ENCODE measurements at regions not wholly inside any gene's neighbourhood (a gene's known extent, or its start where the extent isn't known, plus 50 kb on each side); places are given as distances from the start of the nearest gene placed in this dataset.

DNA sequence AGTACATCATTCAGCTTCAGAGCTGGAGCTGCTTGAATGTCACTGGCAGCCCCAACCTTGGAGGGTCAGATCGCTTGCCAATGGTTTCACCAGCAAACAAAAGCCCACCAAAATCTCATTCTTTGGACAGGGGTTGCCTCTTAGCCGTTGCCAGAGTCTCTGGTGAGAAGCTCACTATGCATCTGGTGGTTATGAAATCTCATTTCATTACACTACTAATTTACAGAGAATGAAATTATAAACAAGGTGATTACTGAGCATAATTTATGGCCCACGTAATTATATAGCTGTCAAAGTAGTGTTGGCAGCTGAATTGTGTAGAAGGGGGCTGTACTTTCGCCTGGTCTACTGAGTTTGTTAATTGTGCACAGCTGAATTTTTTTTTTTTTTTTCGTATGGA lies 688.9 kb upstream of the KIF2B start:
- 40% methylated on average over 5 of the region's 5 CpGs for WGBS (ENCODE audit: insufficient coverage, low coverage, low lambda C conversion rate, missing lambda C conversion rate)
- H3K27ac ChIP-seq, result no peak overlapping the region
- H3K36me3 ChIP-seq, result no peaks in the 10 kb centered on the region
- no peak overlapping the region for H3K4me3 ChIP-seq
- intact Hi-C loops (cut with DNase I), result no loop called here
- no peak for TF ChIP-seq POLR2A (IDR thresholded peaks at IDR 0.05)
- TF ChIP-seq, protein P1, sequence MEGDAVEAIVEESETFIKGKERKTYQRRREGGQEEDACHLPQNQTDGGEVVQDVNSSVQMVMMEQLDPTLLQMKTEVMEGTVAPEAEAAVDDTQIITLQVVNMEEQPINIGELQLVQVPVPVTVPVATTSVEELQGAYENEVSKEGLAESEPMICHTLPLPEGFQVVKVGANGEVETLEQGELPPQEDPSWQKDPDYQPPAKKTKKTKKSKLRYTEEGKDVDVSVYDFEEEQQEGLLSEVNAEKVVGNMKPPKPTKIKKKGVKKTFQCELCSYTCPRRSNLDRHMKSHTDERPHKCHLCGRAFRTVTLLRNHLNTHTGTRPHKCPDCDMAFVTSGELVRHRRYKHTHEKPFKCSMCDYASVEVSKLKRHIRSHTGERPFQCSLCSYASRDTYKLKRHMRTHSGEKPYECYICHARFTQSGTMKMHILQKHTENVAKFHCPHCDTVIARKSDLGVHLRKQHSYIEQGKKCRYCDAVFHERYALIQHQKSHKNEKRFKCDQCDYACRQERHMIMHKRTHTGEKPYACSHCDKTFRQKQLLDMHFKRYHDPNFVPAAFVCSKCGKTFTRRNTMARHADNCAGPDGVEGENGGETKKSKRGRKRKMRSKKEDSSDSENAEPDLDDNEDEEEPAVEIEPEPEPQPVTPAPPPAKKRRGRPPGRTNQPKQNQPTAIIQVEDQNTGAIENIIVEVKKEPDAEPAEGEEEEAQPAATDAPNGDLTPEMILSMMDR (IDR thresholded peaks at IDR 0.05), result no peak
- no peak for DNase-seq
- H3K4me1 ChIP-seq, result no peaks in the 10 kb centered on the region
- no peak for ATAC-seq
- no peaks in the 10 kb centered on the region for H3K9me3 ChIP-seq
- peaks cover 0 to 14% of the 10 kb centered on the region in 2 donors for H3K27me3 ChIP-seq

DNA sequence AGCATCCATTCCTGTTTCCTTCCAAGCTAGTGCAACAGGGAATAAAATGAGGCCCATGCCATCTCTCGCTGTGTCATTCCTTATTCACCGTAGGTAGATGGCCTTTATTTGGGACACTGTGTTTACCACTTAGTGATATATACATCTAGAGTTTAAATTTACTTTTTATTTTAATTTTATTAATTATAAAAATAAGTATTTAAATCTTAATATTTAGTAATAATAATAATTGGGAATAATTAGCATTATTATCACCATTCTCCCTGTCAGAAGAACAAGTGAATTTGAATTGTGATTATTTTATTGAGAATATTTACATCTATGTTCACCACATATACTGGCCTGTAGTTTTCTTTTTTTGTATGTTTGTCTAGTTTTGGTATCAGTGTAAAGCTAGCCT lies 692.9 kb upstream of the KIF2B start:
- 74% methylated on average over 2 of the region's 2 CpGs for WGBS (ENCODE audit: insufficient coverage, low coverage, low lambda C conversion rate, missing lambda C conversion rate)
- ATAC-seq (no peak), DNase-seq (no peak)
- H3K27me3 ChIP-seq, result peaks cover 0 to 11% of the 10 kb centered on the region in 2 donors
- no peaks in the 10 kb centered on the region for H3K9me3 ChIP-seq
- intact Hi-C loops (cut with DNase I), result no loop called here
- H3K27ac ChIP-seq, result no peak overlapping the region
- no peak for TF ChIP-seq POLR2A (IDR thresholded peaks at IDR 0.05)
- H3K36me3 ChIP-seq, result no peaks in the 10 kb centered on the region
- H3K4me3 ChIP-seq, result no peak overlapping the region
- H3K4me1 ChIP-seq, result no peaks in the 10 kb centered on the region

DNA sequence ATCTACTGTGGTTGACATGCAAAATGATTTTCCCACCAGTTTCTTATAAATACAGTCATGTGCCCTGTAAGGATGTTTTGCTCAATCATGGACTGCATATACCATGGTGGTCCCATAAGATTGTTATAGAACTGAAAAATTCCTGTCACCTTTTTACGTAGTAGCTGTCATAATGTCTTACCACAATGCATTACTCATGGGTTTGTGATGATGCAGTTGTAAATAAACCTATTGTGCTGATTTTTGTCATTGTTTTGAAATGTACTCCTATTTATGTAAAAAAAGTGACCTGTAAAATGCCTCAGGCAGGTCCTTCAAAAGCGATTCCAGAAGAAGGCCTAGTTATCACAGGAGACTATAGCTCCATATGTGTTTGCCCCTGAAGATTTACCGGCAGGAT lies 695.4 kb upstream of the KIF2B start:
- H3K4me3 ChIP-seq, result no peak overlapping the region
- H3K9me3 ChIP-seq, result no peaks in the 10 kb centered on the region
- peaks cover 0 to 9% of the 10 kb centered on the region in 2 donors for H3K27me3 ChIP-seq
- no peak overlapping the region for H3K27ac ChIP-seq
- TF ChIP-seq, protein P1 (IDR thresholded peaks at IDR 0.05), result no peak
- TF ChIP-seq POLR2A (IDR thresholded peaks at IDR 0.05), result no peak
- ATAC-seq (no peak), DNase-seq (no peak)
- intact Hi-C loops (cut with DNase I), result no loop called here
- no peaks in the 10 kb centered on the region for H3K4me1 ChIP-seq
- WGBS (ENCODE audit: insufficient coverage, low coverage, low lambda C conversion rate, missing lambda C conversion rate), result 49% methylated on average over 3 of the region's 3 CpGs
- no peaks in the 10 kb centered on the region for H3K36me3 ChIP-seq

DNA sequence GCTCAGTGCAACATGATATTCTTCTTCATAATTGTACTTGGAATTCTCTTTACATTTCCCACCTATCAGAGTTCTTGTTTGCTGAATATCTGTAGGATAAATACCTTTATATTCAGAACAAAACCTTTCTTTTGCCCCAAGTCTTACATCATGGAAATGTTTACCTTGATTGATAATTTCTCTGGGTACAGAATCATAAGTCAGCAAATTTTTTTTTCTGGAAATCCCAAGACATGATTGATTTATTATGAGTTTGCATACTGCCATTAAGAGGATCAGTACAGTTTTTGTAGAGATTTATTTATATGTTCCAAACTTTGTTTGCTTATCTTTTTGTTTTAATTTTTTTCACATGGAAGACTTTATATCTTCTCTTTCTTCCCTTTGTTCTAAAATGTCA lies 699.8 kb upstream of the KIF2B start:
- intact Hi-C loops (cut with DNase I), result no loop called here
- Histone ChIP-seq H3K4me1 (no peaks in the 10 kb centered on the region), H3K4me3 (no peak overlapping the region), H3K36me3 (no peaks in the 10 kb centered on the region), H3K27ac (no peak overlapping the region), H3K27me3 (peaks cover 0 to 5% of the 10 kb centered on the region in 2 donors), H3K9me3 (no peaks in the 10 kb centered on the region)
- TF ChIP-seq, protein P1 (IDR thresholded peaks at IDR 0.05), result no peak
- TF ChIP-seq POLR2A (IDR thresholded peaks at IDR 0.05), result no peak
- DNase-seq, result no peak
- ATAC-seq, result no peak

DNA sequence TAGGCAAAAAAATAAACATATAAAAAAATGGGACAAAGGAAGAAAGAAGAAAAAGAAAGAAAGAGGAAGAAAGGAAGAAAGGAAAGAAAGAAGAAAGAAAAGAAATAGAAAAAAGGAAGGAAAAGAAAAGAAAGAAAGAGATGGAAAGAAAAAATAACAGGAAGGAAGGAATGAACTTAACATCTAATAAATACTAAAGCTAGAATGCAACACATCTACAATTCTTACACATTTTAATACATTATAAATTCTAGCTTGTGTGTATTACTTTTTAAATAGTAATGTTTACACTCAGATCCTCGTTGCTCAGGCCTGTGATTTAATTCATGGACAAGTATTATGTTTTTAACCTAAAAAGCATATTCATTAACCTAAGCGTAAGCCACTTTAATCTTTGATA lies 703.0 kb upstream of the KIF2B start:
- ATAC-seq, result no peak
- H3K36me3 ChIP-seq, result no peaks in the 10 kb centered on the region

More for the DNA sequence above, 703.0 kb upstream of the KIF2B start:
- Histone ChIP-seq H3K4me1 (no peaks in the 10 kb centered on the region), H3K4me3 (no peak overlapping the region), H3K9me3 (no peaks in the 10 kb centered on the region), H3K27ac (no peak overlapping the region), H3K27me3 (no peaks in the 10 kb centered on the region)
- no peak for DNase-seq
- WGBS (ENCODE audit: insufficient coverage, low coverage, low lambda C conversion rate, missing lambda C conversion rate), result 46% methylated on average over 2 of the region's 2 CpGs
- intact Hi-C loops (cut with DNase I), result no loop called here
- no peak for TF ChIP-seq POLR2A (IDR thresholded peaks at IDR 0.05)
- TF ChIP-seq, protein P1 (IDR thresholded peaks at IDR 0.05), result no peak
